ENCODE measurements at regions not wholly inside any gene's neighbourhood (a gene's known extent, or its start where the extent isn't known, plus 50 kb on each side); places are given as distances from the start of the nearest gene placed in this dataset.

DNA sequence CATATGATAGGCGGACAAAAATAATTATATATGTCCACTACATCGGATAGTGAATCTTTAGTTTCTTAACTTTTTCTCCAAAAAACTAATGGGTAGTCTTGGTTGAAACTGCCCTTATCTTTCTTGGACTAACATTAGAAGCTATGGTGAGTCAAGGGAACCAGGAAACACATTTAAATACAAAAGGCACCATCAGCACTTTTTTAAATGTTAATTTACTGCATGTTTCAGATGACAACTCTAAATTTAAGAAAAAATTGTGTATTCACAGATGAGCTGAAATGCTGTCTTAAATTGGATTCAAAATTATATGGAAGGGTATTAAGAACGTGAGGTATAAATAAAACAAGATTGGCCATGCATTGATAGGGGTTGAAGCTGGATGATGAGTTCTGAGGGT lies 75.6 kb upstream of the CERS6 start:
- DNase-seq: no peak

DNA sequence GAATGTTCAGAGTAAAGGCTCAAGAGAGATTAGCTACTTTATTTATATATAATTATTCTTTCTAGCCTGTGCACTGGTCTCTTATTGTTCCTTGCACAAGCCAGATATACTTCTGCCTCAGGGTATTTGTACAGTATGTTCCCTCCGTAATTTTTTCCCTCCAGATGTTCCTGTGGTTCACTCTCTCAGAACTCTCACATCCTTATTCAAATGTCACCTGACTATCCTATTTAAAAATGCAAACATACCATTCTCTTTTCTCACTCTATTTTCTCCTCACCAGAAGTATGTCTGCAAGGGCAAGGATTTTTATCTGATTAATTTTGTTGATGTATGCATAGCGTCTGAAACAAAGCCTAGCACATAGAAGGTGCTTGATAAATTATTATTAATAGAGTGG lies 64.0 kb upstream of the CERS6 start:
- no peak for DNase-seq

DNA sequence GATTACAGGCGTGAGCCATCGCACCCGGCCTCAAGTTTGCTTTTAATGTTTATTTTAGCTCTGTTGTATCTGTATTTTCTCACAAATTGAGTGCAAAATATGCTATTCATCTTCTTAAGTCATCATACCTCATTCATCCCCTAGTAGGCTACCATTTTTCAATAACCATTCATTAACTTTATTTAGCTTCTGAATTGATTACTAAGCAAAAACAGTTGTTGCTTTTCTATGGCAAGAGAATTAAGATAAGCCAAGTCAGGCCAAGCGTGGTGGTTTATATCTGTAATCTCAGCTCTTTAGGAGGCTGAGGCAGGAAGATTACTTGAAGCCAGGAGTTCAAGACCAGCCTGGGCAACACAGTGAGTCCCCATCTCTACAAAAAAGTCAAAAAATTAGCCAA lies 63.3 kb upstream of the CERS6 start:
- no peak for DNase-seq

DNA sequence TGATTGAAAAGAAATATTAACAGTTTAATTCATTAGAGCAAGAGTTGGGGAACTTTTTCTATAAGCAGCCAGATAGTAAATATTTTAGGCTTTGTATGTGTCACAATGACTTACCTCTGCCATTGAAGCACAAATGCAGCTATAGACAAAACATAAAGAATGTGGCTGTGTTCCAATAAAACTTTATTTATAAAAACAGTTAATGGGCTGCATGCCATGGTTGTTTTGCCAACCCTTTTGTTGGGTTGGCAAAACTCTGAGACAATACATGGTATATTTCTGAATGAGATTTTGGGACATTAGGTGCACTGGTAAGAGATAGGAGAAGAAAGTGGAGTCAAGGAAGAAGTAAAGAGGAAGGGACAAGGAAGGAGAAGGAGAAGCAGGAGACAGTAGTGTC lies 61.8 kb upstream of the CERS6 start:
- DNase-seq: no peak

DNA sequence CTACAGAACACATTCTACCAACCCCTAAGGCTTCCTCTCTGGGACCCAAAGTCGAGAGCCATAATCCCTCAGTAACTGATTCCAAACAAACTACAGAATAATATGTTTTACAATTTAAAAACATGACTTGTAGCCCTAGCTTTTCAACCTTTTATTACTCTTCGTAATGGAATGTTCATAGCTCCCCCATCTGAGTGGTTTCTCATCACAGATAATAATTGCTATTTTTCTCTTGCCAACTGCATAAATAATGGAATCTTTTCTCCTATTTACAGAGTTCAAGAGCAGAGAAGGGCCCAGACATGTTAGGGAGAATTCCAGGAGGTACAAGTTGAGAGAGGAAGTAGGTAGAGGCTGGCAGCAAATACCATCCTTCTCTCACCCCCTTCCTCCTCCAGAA lies 59.9 kb upstream of the CERS6 start:
- DNase-seq: no peak

DNA sequence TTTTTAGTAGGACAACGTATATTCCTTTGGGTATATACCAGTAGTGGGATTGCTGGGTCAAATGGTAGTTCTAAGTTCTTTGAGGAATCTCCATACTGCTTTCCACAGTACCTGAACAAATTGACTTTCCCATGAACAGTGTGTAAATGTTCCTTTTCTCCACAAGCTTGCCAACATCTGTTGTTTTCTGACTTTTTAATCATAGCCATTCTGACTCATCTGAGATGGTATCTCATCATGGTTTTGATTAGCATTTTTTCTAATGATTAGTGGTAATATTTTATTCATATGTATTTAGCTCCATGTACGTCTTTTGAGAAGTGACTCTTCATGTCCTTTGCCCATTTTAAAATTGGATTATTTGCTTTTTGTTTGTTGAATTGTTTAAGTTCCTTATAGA lies 58.4 kb upstream of the CERS6 start:
- no peak for DNase-seq

DNA sequence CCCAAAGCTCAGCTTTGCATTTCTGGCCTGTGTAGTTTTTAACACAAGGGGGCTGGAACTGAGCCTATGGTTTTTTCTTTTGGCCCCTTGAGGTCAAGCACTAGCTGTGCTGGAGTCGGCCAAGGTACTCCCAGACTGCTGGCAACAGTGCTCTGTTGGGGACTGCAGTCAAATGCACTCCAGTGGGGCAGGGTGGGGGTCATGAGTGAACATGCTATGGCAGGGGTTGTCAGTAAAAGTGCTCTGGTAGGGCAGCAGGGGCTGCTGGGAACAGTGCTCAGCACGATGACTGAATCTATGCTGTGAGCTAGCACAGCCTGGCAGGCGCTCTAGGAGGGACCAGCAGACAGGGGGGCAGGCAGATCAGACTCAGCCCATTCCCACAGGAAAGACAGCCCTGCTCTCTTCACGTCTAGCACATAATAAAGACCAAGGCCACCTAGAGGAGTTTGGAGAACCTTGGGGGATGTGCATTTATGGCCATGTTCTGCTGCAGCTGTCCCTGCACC lies 55.0 kb upstream of the CERS6 start:
- no peak for DNase-seq

DNA sequence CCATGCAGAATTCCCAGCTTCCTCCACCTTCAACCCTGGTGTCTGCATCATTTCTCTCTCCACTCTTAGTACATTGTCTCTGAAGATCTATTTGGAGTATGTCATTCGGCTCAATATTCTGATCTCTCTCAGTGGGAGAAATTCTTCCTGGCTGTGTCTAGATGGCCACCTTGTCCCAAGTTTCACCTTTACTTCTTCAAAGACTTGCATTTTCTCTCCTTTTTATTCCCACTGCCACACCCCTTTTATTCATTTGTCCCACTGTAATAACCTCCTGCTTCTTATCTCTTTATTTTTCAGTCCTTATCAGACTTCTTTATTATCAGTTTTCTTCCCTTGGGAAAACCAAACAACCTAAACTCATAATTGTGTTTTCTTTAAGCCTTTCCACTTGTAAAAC lies 54.3 kb upstream of the CERS6 start:
- DNase-seq: no peak

DNA sequence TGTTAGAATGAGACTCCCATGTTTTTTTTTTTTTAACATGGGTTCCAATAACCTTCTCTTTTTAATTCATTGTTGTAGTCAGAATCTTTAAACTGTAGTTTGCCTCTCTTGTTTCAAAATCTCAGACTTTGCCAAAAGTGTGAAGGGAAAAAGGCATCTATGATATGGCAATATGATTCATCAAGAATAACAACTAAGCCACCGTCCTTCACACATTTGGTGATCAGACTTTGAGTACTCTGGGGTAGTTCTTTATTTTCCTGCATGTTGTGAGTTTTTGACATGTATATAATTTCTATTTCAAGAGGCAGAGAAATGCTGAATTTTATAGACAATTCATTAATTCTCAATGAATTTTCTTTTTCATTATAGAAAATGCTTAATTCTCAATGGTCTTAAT lies 53.5 kb upstream of the CERS6 start:
- no peak for DNase-seq

DNA sequence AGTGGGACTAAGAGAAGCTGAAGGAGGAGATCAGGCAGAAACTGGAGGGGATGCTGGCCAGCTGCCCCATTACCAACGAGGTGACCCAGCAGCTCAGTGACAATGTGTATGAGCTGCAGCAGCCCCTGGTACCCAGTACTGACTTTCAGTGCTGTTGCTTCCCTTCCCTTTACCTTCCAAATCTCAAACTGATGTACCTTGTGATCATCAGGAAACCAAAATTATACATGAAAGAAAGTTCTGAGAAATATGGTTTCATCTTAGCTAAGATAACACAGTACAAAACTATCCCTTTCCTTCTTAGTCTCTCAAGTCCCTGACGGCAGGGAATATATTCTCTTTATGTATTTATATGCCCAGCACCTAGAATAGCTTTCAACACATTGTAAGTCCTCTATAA lies 52.3 kb upstream of the CERS6 start:
- no peak for DNase-seq

DNA sequence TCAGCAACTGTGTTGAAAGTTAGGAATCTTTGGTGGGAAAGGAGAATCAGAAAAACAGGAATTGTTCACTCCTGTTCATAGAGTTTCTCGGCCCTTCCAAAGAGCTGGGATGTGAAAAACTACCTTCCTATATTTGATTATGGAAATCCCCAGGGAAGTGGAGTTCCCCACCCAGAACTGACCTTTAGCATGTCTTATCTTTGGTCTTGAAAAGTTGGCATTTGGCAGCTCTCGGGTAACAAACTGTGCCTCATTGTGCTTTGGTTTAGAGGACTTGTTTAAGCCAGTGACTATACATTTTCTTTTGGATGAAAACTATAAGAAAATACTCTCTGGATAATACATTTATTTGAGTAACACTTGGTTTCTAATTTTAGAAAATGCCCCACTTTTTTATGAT lies 51.3 kb upstream of the CERS6 start:
- no peak for DNase-seq
